K562 (cell line): ENCODE measurements at regions not wholly inside any gene's neighbourhood (a gene's known extent, or its start where the extent isn't known, plus 50 kb on each side); places are given as distances from the start of the nearest gene placed in this dataset.

ENCODE experiments used
- ATAC-seq: fragments of 200-7000 bp; cut with Tn5 transposase; 3 replicates; pipeline ENCODE4 v1.9.1; 2020; ENCODE audit warnings: moderate library complexity
- BruUV-seq: library from RNA; stranded (reverse); fragments of 400-500 nt; replicated peaks from 2 replicates; lab custom pipeline; 2021; lab: Mats Ljungman, UMichigan
- CTCF ChIA-PET: fragments of 300-600 bp; formaldehyde crosslinking; extraction: SDS; loops from one replicate; lab custom pipeline; 2021; ENCODE audit warnings: low intra/inter-chr PET ratio; lab: Yijun Ruan, JAX
- POLR2A ChIA-PET: fragments of 300-600, 350-650 bp; sonication (Branson Sonifier 250); formaldehyde crosslinking; extraction: SDS; loops from one replicate; lab custom pipeline; 2021; ENCODE audit warnings: antibody characterized with exemption, inconsistent platforms; lab: Yijun Ruan, JAX
- DNase-seq, 4 experiments: peaks; one replicate each; pipeline versions ENCODE4 v3.0.0 to v3.0.0-alpha.2; 2011 to 2018; ENCODE audit warnings: low spot score in 3 of 4, mixed read lengths in 3 of 4; ENCODE audit errors: extremely low read depth in 1 of 4
- FAIRE-seq: peaks from 2 replicates; lab custom pipeline; 2011; peaks lifted over from hg19 to GRCh38; lab: Jason Lieb, UNC
- H2AFZ ChIP-seq: 2 replicates; pipeline ENCODE4 v1.6.0; 2011; ENCODE audit warnings: low read depth, low read length, control low read depth, inconsistent platforms
- H3K27ac ChIP-seq: fragments of 200-600 bp; 3 replicates; pipeline ENCODE4 v1.8.0; 2011; ENCODE audit warnings: low read depth, mild to moderate bottlenecking, control low read depth, inconsistent platforms, low read length, moderate library complexity, mixed read lengths; ENCODE audit errors: extremely low read depth
- H3K27me3 ChIP-seq, 2 experiments: fragments of 300-600 bp in 1 of 2; 2 replicates in 1 of 2; 3 replicates in 1 of 2; pipeline versions ENCODE4 v1.6.0 to v1.8.0; 2011; ENCODE audit warnings: inconsistent platforms in 2 of 2, low read length in 2 of 2, mild to moderate bottlenecking in 1 of 2, mixed read lengths in 1 of 2, moderate library complexity in 1 of 2; ENCODE audit not compliant: control insufficient read depth in 2 of 2, insufficient read depth in 2 of 2
- H3K36me3 ChIP-seq: fragments of 300-600 bp; 3 replicates; pipeline ENCODE4 v1.8.0; 2011; ENCODE audit warnings: mild to moderate bottlenecking, low read length, inconsistent platforms; ENCODE audit not compliant: control insufficient read depth, insufficient read depth
- H3K4me1 ChIP-seq, 2 experiments: fragments of 200-600 bp in 1 of 2; replicated peaks in 1 of 2; 2 replicates in 1 of 2; 3 replicates in 1 of 2; pipeline versions ENCODE4 v1.5.1 to v1.8.0; 2011; ENCODE audit warnings: inconsistent platforms in 2 of 2, low read length in 2 of 2, mild to moderate bottlenecking in 1 of 2, mixed read lengths in 1 of 2, moderate library complexity in 1 of 2; ENCODE audit not compliant: control insufficient read depth in 2 of 2, insufficient read depth in 2 of 2
- H3K4me2 ChIP-seq: 2 replicates; pipeline ENCODE4 v1.6.1; 2011; ENCODE audit warnings: low read length, control low read depth, inconsistent platforms, mixed read lengths; ENCODE audit not compliant: insufficient read depth
- H3K4me3 ChIP-seq: fragments of 200-600 bp; sonication (generic), shearing (Covaris generic); 2 replicates; pipeline ENCODE4 v1.5.1; 2016; ENCODE audit warnings: control low read depth, inconsistent platforms
- H3K79me2 ChIP-seq: fragments of 200-600 bp; 3 replicates; pipeline ENCODE4 v1.8.0; 2011; ENCODE audit warnings: low read length, inconsistent platforms; ENCODE audit not compliant: control insufficient read depth, insufficient read depth
- H3K9ac ChIP-seq, 2 experiments: 2 replicates each; pipeline versions ENCODE4 v1.6.0 to v1.6.1; 2011; ENCODE audit warnings: low read depth in 2 of 2, low read length in 2 of 2, control low read depth in 1 of 2, inconsistent platforms in 1 of 2, mild to moderate bottlenecking in 1 of 2, mixed read lengths in 1 of 2; ENCODE audit not compliant: insufficient read depth in 1 of 2
- H3K9me1 ChIP-seq: one replicate; pipeline ENCODE4 v1.6.0; 2011; ENCODE audit warnings: inconsistent platforms, mild to moderate bottlenecking, low read length, moderate library complexity; ENCODE audit not compliant: control insufficient read depth, insufficient read depth
- H3K9me3 ChIP-seq: replicated peaks from 2 replicates; pipeline ENCODE4 v1.5.1; 2011; ENCODE audit warnings: low read depth, low read length, inconsistent platforms; ENCODE audit not compliant: control insufficient read depth, insufficient read depth
- H4K20me1 ChIP-seq: replicated peaks from 2 replicates; pipeline ENCODE4 v1.6.1; 2011; ENCODE audit warnings: low read length, inconsistent platforms, mixed read lengths; ENCODE audit not compliant: control insufficient read depth, insufficient read depth
- ATF4 ChIP-seq: fragments of 450-650 bp; formaldehyde crosslinking; IDR thresholded peaks from 2 replicates; pipeline ENCODE4 v1.4.0; 2022; ENCODE audit warnings: mild to moderate bottlenecking, moderate library complexity
- STAT6 ChIP-seq: sonication (generic); formaldehyde crosslinking; IDR thresholded peaks from 2 replicates; pipeline ENCODE4 v1.8.1; 2023; ENCODE audit warnings: mild to moderate bottlenecking, missing genetic modification reagents
- WGBS: fragments of 100-300 bp; shearing (Covaris generic); methylation state at CpG from one replicate; pipeline ENCODE4 v1.1.6; 2016; ENCODE audit warnings: low coverage, mixed read lengths; ENCODE audit not compliant: insufficient coverage; ENCODE audit errors: missing lambda C conversion rate; 5-methylcytosine and 5-hydroxymethylcytosine counted together
- in situ Hi-C: fragments of 300-500 bp; cut with MboI; formaldehyde crosslinking; loops from 4 replicates; pipeline ENCODE4 v1.15.0; 2018; ENCODE audit warnings: inconsistent platforms, mixed read lengths
- intact Hi-C: fragments of 100-400 bp; cut with micrococcal nuclease; formaldehyde crosslinking; loops from 2 replicates; pipeline ENCODE4 v1.14.2; 2022

- Histone ChIP-seq H3K27me3 (peaks cover 0 to 4% of the 10 kb centered on the region in 2 experiments; a peak in 1 of 5 replicates), H3K4me3 (no peak overlapping the region), H3K79me2 (no peaks in the 10 kb centered on the region), H3K4me1 (no peaks in the 10 kb centered on the region; a peak in 2 of 5 replicates), H3K27ac (no peak overlapping the region), H3K9me3 (no peaks in the 10 kb centered on the region), H2AFZ (no peak overlapping the region), H3K9me1 (no peaks in the 10 kb centered on the region), H3K4me2 (no peak overlapping the region), H3K9ac (no peak overlapping the region), H4K20me1 (no peaks in the 10 kb centered on the region), H3K36me3 (no peaks in the 10 kb centered on the region)
- WGBS: 0% methylated on average over 3 of the region's 3 CpGs
- intact Hi-C loops (no loop called here), in situ Hi-C loops (no loop called here)
- FAIRE-seq: no peak
- DNase-seq: no peak
- TF ChIP-seq ATF4 (no peak), STAT6 (CRISPR knock-in tag) (no peak)
- no peak for ATAC-seq
- ChIA-PET POLR2A (no interaction called here), CTCF (no interaction called here)
- no TSS peak for BruUV-seq
These were observed 232.0 kb upstream of the NRP1 start for GRCh38 chr10:33566426-33566825.
